OCI-LY1 (cell line): ENCODE measurements at regions not wholly inside any gene's neighbourhood (a gene's known extent, or its start where the extent isn't known, plus 50 kb on each side); places are given as distances from the start of the nearest gene placed in this dataset.

ENCODE experiments used
- EZH2 ChIP-seq: fragments of 200-600 bp; sonication (generic), shearing (Covaris generic); IDR thresholded peaks from 2 replicates; pipeline ENCODE4 v1.8.0; 2017; ENCODE audit warnings: borderline replicate concordance, mixed run types, mild to moderate bottlenecking, antibody characterized with exemption, low read length, moderate library complexity, mixed read lengths
- TF ChIP-seq, protein P1 (sequence below): fragments of 200-600 bp; sonication (generic), shearing (Covaris generic); IDR thresholded peaks from 2 replicates; pipeline ENCODE4 v1.5.1; 2017; ENCODE audit warnings: mild to moderate bottlenecking, antibody characterized with exemption, low read length, moderate library complexity, mixed read lengths

DNA sequence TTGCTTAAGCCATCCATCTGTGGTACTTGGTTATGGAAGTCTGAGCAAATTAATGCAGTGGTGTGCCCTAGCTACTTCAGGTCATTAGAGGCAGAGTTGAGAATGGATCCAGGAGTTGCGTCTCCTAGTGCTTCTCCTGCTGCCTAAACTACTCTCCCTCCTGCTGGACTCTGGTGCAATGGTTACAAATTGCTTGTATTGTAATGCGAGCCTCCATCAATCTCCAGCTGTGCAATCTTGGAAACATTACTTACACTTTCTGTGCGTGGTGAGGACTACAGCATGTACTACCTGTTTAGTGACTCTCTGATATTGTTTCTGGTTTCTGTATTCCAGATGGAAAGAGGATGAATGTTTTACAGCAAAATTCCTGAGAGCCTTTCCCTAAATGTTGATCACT lies 119.0 kb upstream of the CYRIA start:
- TF ChIP-seq EZH2: no peak
- TF ChIP-seq, protein P1, sequence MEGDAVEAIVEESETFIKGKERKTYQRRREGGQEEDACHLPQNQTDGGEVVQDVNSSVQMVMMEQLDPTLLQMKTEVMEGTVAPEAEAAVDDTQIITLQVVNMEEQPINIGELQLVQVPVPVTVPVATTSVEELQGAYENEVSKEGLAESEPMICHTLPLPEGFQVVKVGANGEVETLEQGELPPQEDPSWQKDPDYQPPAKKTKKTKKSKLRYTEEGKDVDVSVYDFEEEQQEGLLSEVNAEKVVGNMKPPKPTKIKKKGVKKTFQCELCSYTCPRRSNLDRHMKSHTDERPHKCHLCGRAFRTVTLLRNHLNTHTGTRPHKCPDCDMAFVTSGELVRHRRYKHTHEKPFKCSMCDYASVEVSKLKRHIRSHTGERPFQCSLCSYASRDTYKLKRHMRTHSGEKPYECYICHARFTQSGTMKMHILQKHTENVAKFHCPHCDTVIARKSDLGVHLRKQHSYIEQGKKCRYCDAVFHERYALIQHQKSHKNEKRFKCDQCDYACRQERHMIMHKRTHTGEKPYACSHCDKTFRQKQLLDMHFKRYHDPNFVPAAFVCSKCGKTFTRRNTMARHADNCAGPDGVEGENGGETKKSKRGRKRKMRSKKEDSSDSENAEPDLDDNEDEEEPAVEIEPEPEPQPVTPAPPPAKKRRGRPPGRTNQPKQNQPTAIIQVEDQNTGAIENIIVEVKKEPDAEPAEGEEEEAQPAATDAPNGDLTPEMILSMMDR: no peak
